B cell (primary cell): ENCODE measurements at regions not wholly inside any gene's neighbourhood (a gene's known extent, or its start where the extent isn't known, plus 50 kb on each side); places are given as distances from the start of the nearest gene placed in this dataset.

Source experiments
- CTCF ChIP-seq: fragments of 200-600 bp; IDR thresholded peaks from one replicate; pipeline ENCODE4 v1.8.0; 2022; ENCODE audit warnings: antibody characterized with exemption, mild to moderate bottlenecking
- EZH2 ChIP-seq: IDR thresholded peaks from 2 replicates; pipeline ENCODE4 v1.6.1; 2012; ENCODE audit warnings: borderline replicate concordance, low read depth, mild to moderate bottlenecking, moderate library complexity, low read length; ENCODE audit not compliant: insufficient read depth, poor library complexity, severe bottlenecking

GRCh38 chrX:65925592-65925991 is 114.3 kb downstream of the VSIG4 start:
- TF ChIP-seq CTCF (no peak), EZH2 (no peak)
